SK-N-SH (cell line): ENCODE measurements at regions not wholly inside any gene's neighbourhood (a gene's known extent, or its start where the extent isn't known, plus 50 kb on each side); places are given as distances from the start of the nearest gene placed in this dataset.

ENCODE experiments used
- CTCF ChIA-PET: fragments of 300-600, 350-600 bp; formaldehyde crosslinking; extraction: SDS; loops from one replicate; lab custom pipeline; 2021; lab: Yijun Ruan, JAX
- POLR2A ChIA-PET: fragments of 350-600 bp; sonication (Branson Sonifier 250); formaldehyde crosslinking; extraction: SDS; loops from one replicate; lab custom pipeline; 2020; ENCODE audit warnings: antibody characterized with exemption, inconsistent platforms; lab: Yijun Ruan, JAX
- DNase-seq: peaks from one replicate; pipeline ENCODE4 v3.0.0; 2012
- H2AFZ ChIP-seq: fragments of 200-600 bp; sonication (generic); 2 replicates; pipeline ENCODE4 v1.8.1; 2016; ENCODE audit warnings: antibody characterized with exemption, mild to moderate bottlenecking, low read depth
- H3F3A ChIP-seq: fragments of 200-600 bp; sonication (generic); replicated peaks from 2 replicates; pipeline ENCODE3; 2016; ENCODE audit warnings: antibody characterized with exemption, mild to moderate bottlenecking; ENCODE audit not compliant: insufficient read depth
- H3K27ac ChIP-seq, 2 experiments: fragments of 200-500 bp in 1 of 2; fragments of 200-600 bp in 1 of 2; sonication (Bioruptor generic) in 1 of 2; sonication (generic), shearing (Covaris generic) in 1 of 2; 2 replicates each; pipeline versions ENCODE4 v1.5.1 to v1.6.1; 2014 to 2016; ENCODE audit warnings: low read depth in 2 of 2, inconsistent platforms in 1 of 2, low read length in 1 of 2, mild to moderate bottlenecking in 1 of 2, mixed read lengths in 1 of 2
- H3K27me3 ChIP-seq: fragments of 200-600 bp; sonication (generic), shearing (Covaris generic); 2 replicates; pipeline ENCODE4 v1.6.1; 2016; ENCODE audit warnings: mixed run types; ENCODE audit not compliant: insufficient read depth
- H3K36me3 ChIP-seq, 2 experiments: fragments of 200-500 bp in 1 of 2; fragments of 200-600 bp in 1 of 2; sonication (Bioruptor generic) in 1 of 2; sonication (generic) in 1 of 2; replicated peaks in 1 of 2; 2 replicates each; pipeline versions ENCODE3 to v1.5.1; 2014 to 2016; ENCODE audit warnings: low read length in 1 of 2, mild to moderate bottlenecking in 1 of 2; ENCODE audit not compliant: insufficient read depth in 2 of 2, control insufficient read depth in 1 of 2
- H3K4me1 ChIP-seq, 2 experiments: fragments of 200-500 bp in 1 of 2; fragments of 200-600 bp in 1 of 2; sonication (Bioruptor generic) in 1 of 2; sonication (generic), shearing (Covaris generic) in 1 of 2; 2 replicates each; pipeline versions ENCODE4 v1.5.1 to v1.6.1; 2014 to 2016; ENCODE audit warnings: low read depth in 1 of 2, low read length in 1 of 2, mixed run types in 1 of 2; ENCODE audit not compliant: insufficient read depth in 2 of 2, control insufficient read depth in 1 of 2
- H3K4me2 ChIP-seq: fragments of 200-600 bp; sonication (generic), shearing (Covaris generic); 2 replicates; pipeline ENCODE4 v1.6.1; 2017; ENCODE audit warnings: mixed run types
- H3K4me3 ChIP-seq, 2 experiments: fragments of 200-500 bp in 1 of 2; fragments of 200-600 bp in 1 of 2; sonication (Bioruptor generic) in 1 of 2; sonication (generic), shearing (Covaris generic) in 1 of 2; 2 replicates each; pipeline versions ENCODE4 v1.5.1 to v1.8.1; 2014 to 2016; ENCODE audit warnings: low read depth in 2 of 2, inconsistent platforms in 1 of 2, low read length in 1 of 2, mild to moderate bottlenecking in 1 of 2, mixed read lengths in 1 of 2, moderate library complexity in 1 of 2
- H3K79me2 ChIP-seq: fragments of 200-600 bp; sonication (generic); 2 replicates; pipeline ENCODE4 v1.8.1; 2017; ENCODE audit warnings: mild to moderate bottlenecking; ENCODE audit not compliant: insufficient read depth
- H3K9ac ChIP-seq: fragments of 200-600 bp; sonication (generic); 2 replicates; pipeline ENCODE4 v1.6.1; 2017; ENCODE audit warnings: mixed run types
- H3K9me2 ChIP-seq: fragments of 200-600 bp; sonication (generic); 2 replicates; pipeline ENCODE4 v1.6.1; 2017; ENCODE audit warnings: mixed run types
- H3K9me3 ChIP-seq: fragments of 200-600 bp; sonication (generic); 2 replicates; pipeline ENCODE4 v1.6.1; 2017; ENCODE audit warnings: mixed run types, mild to moderate bottlenecking, moderate library complexity
- H4K20me1 ChIP-seq: fragments of 200-600 bp; sonication (generic); 2 replicates; pipeline ENCODE4 v1.6.1; 2017; ENCODE audit warnings: mild to moderate bottlenecking, mixed run types; ENCODE audit not compliant: insufficient read depth
- ELF1 ChIP-seq: IDR thresholded peaks from 2 replicates; pipeline ENCODE4 v1.4.0; 2012
- EP300 ChIP-seq, 2 experiments: IDR thresholded peaks; 2 replicates each; pipeline versions ENCODE4 v1.4.0 to v1.6.1; 2012; ENCODE audit warnings: borderline replicate concordance in 1 of 2, low read depth in 1 of 2, low read length in 1 of 2
- EZH2phosphoT487 ChIP-seq: fragments of 200-600 bp; sonication (generic); IDR thresholded peaks from 2 replicates; pipeline ENCODE4 v1.6.1; 2017; ENCODE audit warnings: low read depth, mixed run types, mild to moderate bottlenecking, antibody characterized with exemption, moderate library complexity, borderline replicate concordance
- FOSL2 ChIP-seq: IDR thresholded peaks from 2 replicates; pipeline ENCODE4 v1.4.0; 2012; ENCODE audit warnings: low read depth, mild to moderate bottlenecking, moderate library complexity, borderline replicate concordance
- FOXM1 ChIP-seq: IDR thresholded peaks from 2 replicates; pipeline ENCODE4 v1.4.0; 2012; ENCODE audit warnings: low read depth, mild to moderate bottlenecking
- GABPA ChIP-seq: IDR thresholded peaks from 2 replicates; pipeline ENCODE4 v1.4.0; 2012; ENCODE audit warnings: low read depth, mild to moderate bottlenecking
- GATA2 ChIP-seq: sonication (generic); formaldehyde crosslinking; IDR thresholded peaks from 2 replicates; pipeline ENCODE4 v1.5.0; 2020; ENCODE audit warnings: mild to moderate bottlenecking, missing genetic modification reagents
- JUND ChIP-seq: IDR thresholded peaks from 2 replicates; pipeline ENCODE4 v1.4.0; 2012
- MEF2A ChIP-seq: IDR thresholded peaks from 2 replicates; pipeline ENCODE4 v1.4.0; 2012; ENCODE audit warnings: low read depth, borderline replicate concordance
- RAD21 ChIP-seq: IDR thresholded peaks from 2 replicates; pipeline ENCODE4 v1.6.1; 2012; ENCODE audit warnings: mild to moderate bottlenecking, low read length
- RCOR1 ChIP-seq: fragments of 150-350 bp; IDR thresholded peaks from 2 replicates; pipeline ENCODE4 v1.6.1; 2017; ENCODE audit warnings: antibody characterized with exemption, low read length
- RXRA ChIP-seq: IDR thresholded peaks from 2 replicates; pipeline ENCODE4 v1.4.0; 2012; ENCODE audit warnings: low read depth, mild to moderate bottlenecking, borderline replicate concordance
- SMC3 ChIP-seq: IDR thresholded peaks from 2 replicates; pipeline ENCODE4 v1.6.1; 2012; ENCODE audit warnings: low read depth, low read length, improper control_type of control experiment
- TCF12 ChIP-seq: IDR thresholded peaks from 2 replicates; pipeline ENCODE4 v1.4.0; 2012
- TEAD4 ChIP-seq: IDR thresholded peaks from 2 replicates; pipeline ENCODE4 v1.4.0; 2012; ENCODE audit warnings: mild to moderate bottlenecking, borderline replicate concordance; ENCODE audit not compliant: insufficient read depth
- USF1 ChIP-seq: IDR thresholded peaks from 2 replicates; pipeline ENCODE4 v1.4.0; 2012; ENCODE audit warnings: low read depth, borderline replicate concordance
- USF2 ChIP-seq: fragments of 150-350 bp; IDR thresholded peaks from 2 replicates; pipeline ENCODE4 v1.6.1; 2017; ENCODE audit warnings: antibody characterized with exemption, low read length, low read depth, borderline replicate concordance
- YY1 ChIP-seq: IDR thresholded peaks from 2 replicates; pipeline ENCODE4 v1.4.0; 2012; ENCODE audit warnings: low read depth, mild to moderate bottlenecking
- WGBS: methylation state at CpG from one replicate; pipeline ENCODE4 v1.1.6; 2017; ENCODE audit warnings: low lambda C conversion rate; 5-methylcytosine and 5-hydroxymethylcytosine counted together
- TF ChIP-seq, protein P1 (sequence below): IDR thresholded peaks from 2 replicates; pipeline ENCODE4 v1.4.0; 2012; ENCODE audit warnings: low read depth, borderline replicate concordance
- TF ChIP-seq, protein P2 (sequence below): fragments of 150-350 bp; IDR thresholded peaks from 2 replicates; pipeline ENCODE4 v1.6.1; 2016; ENCODE audit warnings: mild to moderate bottlenecking, low read depth, low read length
- TF ChIP-seq, protein P3 (sequence below): IDR thresholded peaks from 2 replicates; pipeline ENCODE4 v1.4.0; 2012; ENCODE audit warnings: low read depth

- POLR2A ChIA-PET: no interaction called here
These were observed 309.8 kb downstream of the ZEB2 start for GRCh38 chr2:144210076-144210475.

DNA sequence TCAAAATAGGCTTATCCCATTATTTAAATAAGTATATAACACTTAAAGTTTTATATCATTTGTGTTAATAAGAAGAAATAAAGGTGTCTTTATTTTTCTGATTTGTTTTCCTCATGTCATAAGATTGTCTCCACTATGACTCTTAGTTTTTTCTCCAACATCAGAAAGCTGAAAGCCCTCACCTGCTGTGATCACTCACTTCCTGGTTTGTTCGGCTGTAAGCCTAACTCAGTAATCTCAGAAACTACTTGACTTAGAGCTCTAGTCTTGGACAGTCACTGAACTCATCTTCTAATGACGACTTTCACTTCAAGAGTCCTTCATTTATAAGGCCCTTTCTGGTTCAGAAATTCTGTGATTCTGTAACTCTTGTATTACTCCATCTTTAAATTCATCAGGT is 311.0 kb downstream of the ZEB2 start:
- no peaks in the 10 kb centered on the region for H3K9me2 ChIP-seq
- no peaks in the 10 kb centered on the region for H3K9me3 ChIP-seq
- H2AFZ ChIP-seq: no peak overlapping the region
- H3K27ac ChIP-seq: no peak overlapping the region
- no peak overlapping the region for H3K9ac ChIP-seq
- no peaks in the 10 kb centered on the region for H3K27me3 ChIP-seq
- WGBS: 81% methylated on average over 2 of the region's 2 CpGs
- ChIA-PET CTCF (no interaction called here), POLR2A (interaction anchor here (0.6 kb wide), 1 partner anchor 104 kb away, joined by 3 read pairs; no protein-coding TSS in a partner anchor)
- H3K79me2 ChIP-seq: no peaks in the 10 kb centered on the region
- no peaks in the 10 kb centered on the region for H3K4me1 ChIP-seq
- TF ChIP-seq, protein P1, sequence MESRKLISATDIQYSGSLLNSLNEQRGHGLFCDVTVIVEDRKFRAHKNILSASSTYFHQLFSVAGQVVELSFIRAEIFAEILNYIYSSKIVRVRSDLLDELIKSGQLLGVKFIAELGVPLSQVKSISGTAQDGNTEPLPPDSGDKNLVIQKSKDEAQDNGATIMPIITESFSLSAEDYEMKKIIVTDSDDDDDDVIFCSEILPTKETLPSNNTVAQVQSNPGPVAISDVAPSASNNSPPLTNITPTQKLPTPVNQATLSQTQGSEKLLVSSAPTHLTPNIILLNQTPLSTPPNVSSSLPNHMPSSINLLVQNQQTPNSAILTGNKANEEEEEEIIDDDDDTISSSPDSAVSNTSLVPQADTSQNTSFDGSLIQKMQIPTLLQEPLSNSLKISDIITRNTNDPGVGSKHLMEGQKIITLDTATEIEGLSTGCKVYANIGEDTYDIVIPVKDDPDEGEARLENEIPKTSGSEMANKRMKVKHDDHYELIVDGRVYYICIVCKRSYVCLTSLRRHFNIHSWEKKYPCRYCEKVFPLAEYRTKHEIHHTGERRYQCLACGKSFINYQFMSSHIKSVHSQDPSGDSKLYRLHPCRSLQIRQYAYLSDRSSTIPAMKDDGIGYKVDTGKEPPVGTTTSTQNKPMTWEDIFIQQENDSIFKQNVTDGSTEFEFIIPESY: no peak
- TF ChIP-seq GATA2 (CRISPR knock-in tag) (no peak), TEAD4 (no peak), RAD21 (no peak), YY1 (no peak), GABPA (no peak), EP300 (IDR thresholded peaks at IDR 0.05; ENCODE audit: borderline replicate concordance in 1 of 2, low read depth in 1 of 2, low read length in 1 of 2) (no peak), JUND (no peak), USF2 (no peak), EZH2phosphoT487 (no peak), SMC3 (no peak), USF1 (no peak), ELF1 (no peak), RCOR1 (no peak), MEF2A (no peak), RXRA (no peak), TCF12 (no peak)
- TF ChIP-seq, protein P2, sequence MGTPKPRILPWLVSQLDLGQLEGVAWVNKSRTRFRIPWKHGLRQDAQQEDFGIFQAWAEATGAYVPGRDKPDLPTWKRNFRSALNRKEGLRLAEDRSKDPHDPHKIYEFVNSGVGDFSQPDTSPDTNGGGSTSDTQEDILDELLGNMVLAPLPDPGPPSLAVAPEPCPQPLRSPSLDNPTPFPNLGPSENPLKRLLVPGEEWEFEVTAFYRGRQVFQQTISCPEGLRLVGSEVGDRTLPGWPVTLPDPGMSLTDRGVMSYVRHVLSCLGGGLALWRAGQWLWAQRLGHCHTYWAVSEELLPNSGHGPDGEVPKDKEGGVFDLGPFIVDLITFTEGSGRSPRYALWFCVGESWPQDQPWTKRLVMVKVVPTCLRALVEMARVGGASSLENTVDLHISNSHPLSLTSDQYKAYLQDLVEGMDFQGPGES: no peak
- TF ChIP-seq, protein P3, sequence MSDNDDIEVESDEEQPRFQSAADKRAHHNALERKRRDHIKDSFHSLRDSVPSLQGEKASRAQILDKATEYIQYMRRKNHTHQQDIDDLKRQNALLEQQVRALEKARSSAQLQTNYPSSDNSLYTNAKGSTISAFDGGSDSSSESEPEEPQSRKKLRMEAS: no peak
- no peaks in the 10 kb centered on the region for H4K20me1 ChIP-seq
- H3F3A ChIP-seq: no peaks in the 10 kb centered on the region
- H3K36me3 ChIP-seq: no peaks in the 10 kb centered on the region
- no peak overlapping the region for H3K4me3 ChIP-seq
- DNase-seq: no peak
- no peak overlapping the region for H3K4me2 ChIP-seq

More at GRCh38 chr2:144210076-144210475, 309.8 kb downstream of the ZEB2 start:
- no peak for DNase-seq
- H3K9ac ChIP-seq: no peak overlapping the region
- no peak overlapping the region for H3K4me2 ChIP-seq
- no peaks in the 10 kb centered on the region for H3K4me1 ChIP-seq
- no peaks in the 10 kb centered on the region for H3F3A ChIP-seq
- no peaks in the 10 kb centered on the region for H4K20me1 ChIP-seq
- H2AFZ ChIP-seq: no peak overlapping the region
- H3K79me2 ChIP-seq: no peaks in the 10 kb centered on the region
- H3K9me3 ChIP-seq: no peaks in the 10 kb centered on the region
- no peak overlapping the region for H3K27ac ChIP-seq
- no peaks in the 10 kb centered on the region for H3K36me3 ChIP-seq
- H3K27me3 ChIP-seq: no peaks in the 10 kb centered on the region
- TF ChIP-seq FOXM1 (no peak), FOSL2 (no peak)
- no peak overlapping the region for H3K4me3 ChIP-seq
- 78% methylated on average over 2 of the region's 2 CpGs for WGBS
- no peaks in the 10 kb centered on the region for H3K9me2 ChIP-seq
- CTCF ChIA-PET: no interaction called here
